ENCODE measurements at regions not wholly inside any gene's neighbourhood (a gene's known extent, or its start where the extent isn't known, plus 50 kb on each side); places are given as distances from the start of the nearest gene placed in this dataset.

- Histone ChIP-seq H3K36me3 (ENCODE audit: control insufficient read depth in 2 of 3, insufficient read depth in 3 of 3, low read length in 3 of 3) (no peaks in the 10 kb centered on the region), H3K27me3 (ENCODE audit: control insufficient read depth, insufficient read depth, low read length) (no peaks in the 10 kb centered on the region), H3K9me3 (ENCODE audit: control insufficient read depth in 2 of 3, insufficient read depth in 1 of 3, low read length in 3 of 3) (no peaks in the 10 kb centered on the region), H3K27ac (ENCODE audit: low read depth in 2 of 2, low read length in 2 of 2) (peak overlapping the region; percentile 84 to 90), H3K4me3 (ENCODE audit: low read length in 3 of 3) (peak overlapping the region; percentile 89 to 94 (median 91)), H3K9ac (ENCODE audit: low read length in 3 of 3) (peak overlapping the region; percentile 63 to 91 (median 81)), H3K4me1 (ENCODE audit: control insufficient read depth in 2 of 3, insufficient read depth in 2 of 3, low read depth in 1 of 3, low read length in 3 of 3) (peaks cover 0 to 3% (median 0%) of the 10 kb centered on the region in 3 donors)
- intact Hi-C loops (cut with DNase I), result no loop called here
- peak; percentile 88 to 95 (median 90) for DNase-seq
- TF ChIP-seq, protein P1, sequence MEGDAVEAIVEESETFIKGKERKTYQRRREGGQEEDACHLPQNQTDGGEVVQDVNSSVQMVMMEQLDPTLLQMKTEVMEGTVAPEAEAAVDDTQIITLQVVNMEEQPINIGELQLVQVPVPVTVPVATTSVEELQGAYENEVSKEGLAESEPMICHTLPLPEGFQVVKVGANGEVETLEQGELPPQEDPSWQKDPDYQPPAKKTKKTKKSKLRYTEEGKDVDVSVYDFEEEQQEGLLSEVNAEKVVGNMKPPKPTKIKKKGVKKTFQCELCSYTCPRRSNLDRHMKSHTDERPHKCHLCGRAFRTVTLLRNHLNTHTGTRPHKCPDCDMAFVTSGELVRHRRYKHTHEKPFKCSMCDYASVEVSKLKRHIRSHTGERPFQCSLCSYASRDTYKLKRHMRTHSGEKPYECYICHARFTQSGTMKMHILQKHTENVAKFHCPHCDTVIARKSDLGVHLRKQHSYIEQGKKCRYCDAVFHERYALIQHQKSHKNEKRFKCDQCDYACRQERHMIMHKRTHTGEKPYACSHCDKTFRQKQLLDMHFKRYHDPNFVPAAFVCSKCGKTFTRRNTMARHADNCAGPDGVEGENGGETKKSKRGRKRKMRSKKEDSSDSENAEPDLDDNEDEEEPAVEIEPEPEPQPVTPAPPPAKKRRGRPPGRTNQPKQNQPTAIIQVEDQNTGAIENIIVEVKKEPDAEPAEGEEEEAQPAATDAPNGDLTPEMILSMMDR (IDR thresholded peaks at IDR 0.05; ENCODE audit: borderline replicate concordance, extremely low read depth, insufficient read depth), result peak; percentile 29
- FAIRE-seq, result no peak
Measured at GRCh38 chr17:47066841-47067682, 88.0 kb upstream of the RPRML start.

- H3K4me1 ChIP-seq (ENCODE audit: control insufficient read depth in 2 of 3, insufficient read depth in 2 of 3, low read depth in 1 of 3, low read length in 3 of 3), result peaks cover 0 to 3% (median 0%) of the 10 kb centered on the region in 3 donors
- H3K9ac ChIP-seq (ENCODE audit: low read length in 3 of 3), result no peak overlapping the region
- H3K27me3 ChIP-seq (ENCODE audit: control insufficient read depth, insufficient read depth, low read length), result no peaks in the 10 kb centered on the region
- no peak for FAIRE-seq
- no peak overlapping the region for H3K27ac ChIP-seq (ENCODE audit: low read depth in 2 of 2, low read length in 2 of 2)
- no peaks in the 10 kb centered on the region for H3K9me3 ChIP-seq (ENCODE audit: control insufficient read depth in 2 of 3, insufficient read depth in 1 of 3, low read length in 3 of 3)
- no peak overlapping the region for H3K4me3 ChIP-seq (ENCODE audit: low read length in 3 of 3)
- no peaks in the 10 kb centered on the region for H3K36me3 ChIP-seq (ENCODE audit: control insufficient read depth in 2 of 3, insufficient read depth in 3 of 3, low read length in 3 of 3)
- intact Hi-C loops (cut with DNase I), result no loop called here
- TF ChIP-seq, protein P1 (IDR thresholded peaks at IDR 0.05; ENCODE audit: borderline replicate concordance, extremely low read depth, insufficient read depth), result no peak
- no peak for DNase-seq
Measured at GRCh38 chr17:47066095-47066494, 87.0 kb upstream of the RPRML start.

DNA sequence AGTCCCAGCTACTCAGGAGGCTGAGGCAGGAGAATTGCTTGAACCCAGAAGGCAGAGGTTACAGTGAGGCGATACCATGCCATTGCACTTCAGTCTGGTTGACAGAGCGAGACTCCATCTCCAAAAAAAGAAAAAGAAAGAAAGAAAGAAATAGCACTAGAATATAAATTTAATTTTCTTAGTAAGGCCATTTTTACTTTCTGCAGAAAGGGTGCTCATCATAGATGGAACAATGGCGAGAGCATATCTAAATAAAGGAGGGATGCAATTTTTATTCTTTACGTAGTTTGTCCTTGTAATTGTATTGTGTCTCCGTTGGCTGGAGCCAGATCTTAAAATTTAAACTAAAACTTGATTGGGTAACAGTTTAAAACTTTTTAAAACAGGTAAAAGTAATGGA, 85.6 kb upstream of the RPRML start:
- no peak overlapping the region for H3K9ac ChIP-seq (ENCODE audit: low read length in 3 of 3)
- H3K9me3 ChIP-seq (ENCODE audit: control insufficient read depth in 2 of 3, insufficient read depth in 1 of 3, low read length in 3 of 3), result no peaks in the 10 kb centered on the region
- no peak overlapping the region for H3K4me3 ChIP-seq (ENCODE audit: low read length in 3 of 3)
- intact Hi-C loops (cut with DNase I), result no loop called here
- H3K36me3 ChIP-seq (ENCODE audit: control insufficient read depth in 2 of 3, insufficient read depth in 3 of 3, low read length in 3 of 3), result no peaks in the 10 kb centered on the region
- DNase-seq (no peak), FAIRE-seq (no peak)
- H3K27me3 ChIP-seq (ENCODE audit: control insufficient read depth, insufficient read depth, low read length), result no peaks in the 10 kb centered on the region
- H3K4me1 ChIP-seq (ENCODE audit: control insufficient read depth in 2 of 3, insufficient read depth in 2 of 3, low read depth in 1 of 3, low read length in 3 of 3), result peaks cover 0 to 3% (median 0%) of the 10 kb centered on the region in 3 donors
- H3K27ac ChIP-seq (ENCODE audit: low read depth in 2 of 2, low read length in 2 of 2), result no peak overlapping the region
- TF ChIP-seq, protein P1 (IDR thresholded peaks at IDR 0.05; ENCODE audit: borderline replicate concordance, extremely low read depth, insufficient read depth), result no peak
